Right atrium auricular region (tissue), 2 donors: ENCODE measurements at regions not wholly inside any gene's neighbourhood (a gene's known extent, or its start where the extent isn't known, plus 50 kb on each side); places are given as distances from the start of the nearest gene placed in this dataset.
"Not testable (repeated sequence)": the region's sequence is repeated elsewhere in the genome, so short reads cannot be mapped to it uniquely, and the experiment has no call there.

Source experiments
- DNase-seq: peaks from one replicate; pipeline ENCODE4 v3.0.0-alpha.2; 2019; ENCODE audit warnings: low spot score
- H3K27ac ChIP-seq, 2 donors: fragments of 200-600 bp; sonication (generic); 1 replicate in 1 of 2; 2 replicates in 1 of 2; pipeline ENCODE4 v1.5.1; 2016 to 2019
- H3K27me3 ChIP-seq, 2 donors: fragments of 200-600 bp; sonication (generic); one replicate each; pipeline versions ENCODE4 v1.5.1 to v1.6.0; 2017 to 2019
- H3K36me3 ChIP-seq: fragments of 200-600 bp; sonication (generic); one replicate; pipeline ENCODE4 v1.5.1; 2016
- H3K4me1 ChIP-seq, 2 donors: fragments of 200-600 bp; sonication (generic); one replicate each; pipeline versions ENCODE4 v1.5.1 to v1.6.0; 2017 to 2019
- H3K4me3 ChIP-seq, 2 donors: fragments of 200-600 bp; sonication (generic); 1 replicate in 1 of 2; 2 replicates in 1 of 2; pipeline ENCODE4 v1.5.1; 2017 to 2019; ENCODE audit warnings: mild to moderate bottlenecking in 1 of 2, moderate library complexity in 1 of 2
- H3K9me3 ChIP-seq, 2 donors: fragments of 200-600 bp; sonication (generic); one replicate each; pipeline ENCODE4 v1.5.1; 2019
- CTCF ChIP-seq, 2 donors: fragments of 200-600 bp; sonication (generic); IDR thresholded peaks; one replicate each; pipeline ENCODE4 v1.5.1; 2019; ENCODE audit warnings: antibody characterized with exemption in 2 of 2

GRCh38 chr18:59848002-59848401 lies 51.8 kb upstream of the PMAIP1 start:
- H3K36me3 ChIP-seq, result no peaks in the 10 kb centered on the region
- no peaks in the 10 kb centered on the region for H3K27me3 ChIP-seq
- TF ChIP-seq CTCF (IDR thresholded peaks at IDR 0.05), result no peak
- no peak for DNase-seq
- no peaks in the 10 kb centered on the region for H3K4me1 ChIP-seq
- no peak overlapping the region for H3K4me3 ChIP-seq
- no peaks in the 10 kb centered on the region for H3K9me3 ChIP-seq
- H3K27ac ChIP-seq, result no peak overlapping the region

GRCh38 chr18:59847491-59847846 lies 52.3 kb upstream of the PMAIP1 start:
- H3K9me3 ChIP-seq, H3K4me1 ChIP-seq, H3K4me3 ChIP-seq, H3K27ac ChIP-seq, DNase-seq, H3K36me3 ChIP-seq, H3K27me3 ChIP-seq: not testable (repeated sequence)

- Histone ChIP-seq H3K27me3 (no peaks in the 10 kb centered on the region), H3K36me3 (no peaks in the 10 kb centered on the region), H3K4me1 (no peaks in the 10 kb centered on the region), H3K4me3 (no peak overlapping the region), H3K27ac (no peak overlapping the region), H3K9me3 (no peaks in the 10 kb centered on the region)
- no peak for DNase-seq
- no peak for TF ChIP-seq CTCF (IDR thresholded peaks at IDR 0.05)
These were observed 52.8 kb upstream of the PMAIP1 start for GRCh38 chr18:59846814-59847490.

- Histone ChIP-seq H3K27ac (no peak overlapping the region), H3K9me3 (no peaks in the 10 kb centered on the region), H3K27me3 (no peaks in the 10 kb centered on the region), H3K36me3 (no peaks in the 10 kb centered on the region), H3K4me3 (no peak overlapping the region), H3K4me1 (no peaks in the 10 kb centered on the region)
- TF ChIP-seq CTCF (IDR thresholded peaks at IDR 0.05), result no peak
- DNase-seq, result no peak
These were observed 56.8 kb upstream of the PMAIP1 start for GRCh38 chr18:59842947-59843346.

- no peak for TF ChIP-seq CTCF (IDR thresholded peaks at IDR 0.05)
- H3K4me3 ChIP-seq, result no peak overlapping the region
- no peak overlapping the region for H3K27ac ChIP-seq
- H3K4me1 ChIP-seq, result no peaks in the 10 kb centered on the region
- no peaks in the 10 kb centered on the region for H3K27me3 ChIP-seq
- no peaks in the 10 kb centered on the region for H3K36me3 ChIP-seq
- no peaks in the 10 kb centered on the region for H3K9me3 ChIP-seq
- DNase-seq, result no peak
These were observed 59.7 kb upstream of the PMAIP1 start for GRCh38 chr18:59839931-59840685.

GRCh38 chr18:59839246-59839645 lies 60.5 kb upstream of the PMAIP1 start:
- no peak for DNase-seq
- Histone ChIP-seq H3K27ac (no peak overlapping the region), H3K4me1 (no peaks in the 10 kb centered on the region), H3K27me3 (no peaks in the 10 kb centered on the region), H3K36me3 (no peaks in the 10 kb centered on the region), H3K9me3 (no peaks in the 10 kb centered on the region), H3K4me3 (no peak overlapping the region)
- TF ChIP-seq CTCF (IDR thresholded peaks at IDR 0.05), result no peak
